ENCODE measurements at regions not wholly inside any gene's neighbourhood (a gene's known extent, or its start where the extent isn't known, plus 50 kb on each side); places are given as distances from the start of the nearest gene placed in this dataset.

DNA sequence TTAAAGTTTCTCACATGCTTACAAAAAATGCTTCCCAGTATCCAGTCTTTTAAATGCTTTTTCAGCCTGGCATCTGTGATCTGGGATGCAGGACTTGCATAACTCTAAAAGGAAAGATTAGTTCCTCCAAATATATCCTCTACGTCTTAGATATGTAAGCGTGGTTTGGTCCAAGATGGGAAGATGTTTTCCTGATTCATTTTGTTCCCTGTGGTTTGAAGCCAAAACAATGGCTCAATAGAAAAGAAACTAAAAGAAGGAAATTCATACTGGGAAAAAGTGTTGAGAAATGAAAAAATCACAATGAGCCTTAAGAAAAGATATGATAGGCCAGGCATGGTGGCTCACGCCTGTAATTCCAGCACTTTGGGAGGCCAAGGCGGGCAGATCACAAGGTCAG is 1002.8 kb downstream of the NAALADL2 start:
- no peak for TF ChIP-seq POLR2A (IDR thresholded peaks at IDR 0.05; ENCODE audit: low read depth, low read length)
- TF ChIP-seq TAF1 (IDR thresholded peaks at IDR 0.05; ENCODE audit: low read depth, low read length): no peak

Data from GM12891 (cell line).